ENCODE measurements at regions not wholly inside any gene's neighbourhood (a gene's known extent, or its start where the extent isn't known, plus 50 kb on each side); places are given as distances from the start of the nearest gene placed in this dataset.

GRCh38 chr2:129754831-129755230, 224.6 kb upstream of the RAB6C start:
- TF ChIP-seq, protein P1, sequence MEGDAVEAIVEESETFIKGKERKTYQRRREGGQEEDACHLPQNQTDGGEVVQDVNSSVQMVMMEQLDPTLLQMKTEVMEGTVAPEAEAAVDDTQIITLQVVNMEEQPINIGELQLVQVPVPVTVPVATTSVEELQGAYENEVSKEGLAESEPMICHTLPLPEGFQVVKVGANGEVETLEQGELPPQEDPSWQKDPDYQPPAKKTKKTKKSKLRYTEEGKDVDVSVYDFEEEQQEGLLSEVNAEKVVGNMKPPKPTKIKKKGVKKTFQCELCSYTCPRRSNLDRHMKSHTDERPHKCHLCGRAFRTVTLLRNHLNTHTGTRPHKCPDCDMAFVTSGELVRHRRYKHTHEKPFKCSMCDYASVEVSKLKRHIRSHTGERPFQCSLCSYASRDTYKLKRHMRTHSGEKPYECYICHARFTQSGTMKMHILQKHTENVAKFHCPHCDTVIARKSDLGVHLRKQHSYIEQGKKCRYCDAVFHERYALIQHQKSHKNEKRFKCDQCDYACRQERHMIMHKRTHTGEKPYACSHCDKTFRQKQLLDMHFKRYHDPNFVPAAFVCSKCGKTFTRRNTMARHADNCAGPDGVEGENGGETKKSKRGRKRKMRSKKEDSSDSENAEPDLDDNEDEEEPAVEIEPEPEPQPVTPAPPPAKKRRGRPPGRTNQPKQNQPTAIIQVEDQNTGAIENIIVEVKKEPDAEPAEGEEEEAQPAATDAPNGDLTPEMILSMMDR (IDR thresholded peaks at IDR 0.05), result no peak
- TF ChIP-seq POLR2A (IDR thresholded peaks at IDR 0.05), result no peak

Data from right lobe of liver (tissue), 4 donors.